ENCODE measurements at regions not wholly inside any gene's neighbourhood (a gene's known extent, or its start where the extent isn't known, plus 50 kb on each side); places are given as distances from the start of the nearest gene placed in this dataset.

DNA sequence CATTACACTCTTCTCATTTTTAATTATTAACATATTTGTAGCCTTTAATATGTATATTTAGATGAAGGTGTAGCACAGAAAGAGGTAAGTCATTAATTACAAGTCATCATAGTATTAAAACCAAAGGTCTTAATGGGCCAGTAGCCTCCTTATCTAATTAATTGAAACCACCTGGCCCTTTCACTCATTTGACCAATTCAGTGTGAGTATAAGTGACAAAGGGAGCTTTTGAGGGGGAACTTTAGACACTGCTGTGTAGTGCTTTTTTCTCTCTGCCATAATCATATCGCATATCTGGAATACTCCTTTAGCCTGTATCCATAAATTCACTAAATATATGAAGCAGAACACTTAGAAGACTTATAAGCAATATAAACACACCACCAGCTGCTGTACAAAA, 562.9 kb upstream of the POT1 start:
- Histone ChIP-seq H3K79me2 (ENCODE audit: insufficient read depth, low read length) (no peaks in the 10 kb centered on the region), H3K27ac (ENCODE audit: low read depth, low read length) (no peak overlapping the region), H4K20me1 (ENCODE audit: low read depth, low read length) (no peaks in the 10 kb centered on the region), H2AFZ (ENCODE audit: low read depth, low read length, severe bottlenecking) (no peak overlapping the region), H3K27me3 (ENCODE audit: low read length) (no peaks in the 10 kb centered on the region), H3K9me3 (ENCODE audit: insufficient read depth, low read length) (no peaks in the 10 kb centered on the region), H3K9ac (ENCODE audit: low read length) (no peak overlapping the region), H3K9me2 (replicated peaks; ENCODE audit: insufficient read depth, low read length) (no peaks in the 10 kb centered on the region), H3K36me3 (ENCODE audit: low read length) (no peaks in the 10 kb centered on the region), H3K4me2 (ENCODE audit: low read depth, low read length, poor library complexity, severe bottlenecking) (no peak overlapping the region), H3K4me3 (ENCODE audit: insufficient read depth, low read length, poor library complexity, severe bottlenecking) (no peak overlapping the region), H3F3A (ENCODE audit: insufficient read depth) (no peaks in the 10 kb centered on the region)
- no peak for TF ChIP-seq EZH2phosphoT487 (conservative IDR thresholded peaks at IDR 0.05; ENCODE audit: low read length)
- TF ChIP-seq, protein P1, sequence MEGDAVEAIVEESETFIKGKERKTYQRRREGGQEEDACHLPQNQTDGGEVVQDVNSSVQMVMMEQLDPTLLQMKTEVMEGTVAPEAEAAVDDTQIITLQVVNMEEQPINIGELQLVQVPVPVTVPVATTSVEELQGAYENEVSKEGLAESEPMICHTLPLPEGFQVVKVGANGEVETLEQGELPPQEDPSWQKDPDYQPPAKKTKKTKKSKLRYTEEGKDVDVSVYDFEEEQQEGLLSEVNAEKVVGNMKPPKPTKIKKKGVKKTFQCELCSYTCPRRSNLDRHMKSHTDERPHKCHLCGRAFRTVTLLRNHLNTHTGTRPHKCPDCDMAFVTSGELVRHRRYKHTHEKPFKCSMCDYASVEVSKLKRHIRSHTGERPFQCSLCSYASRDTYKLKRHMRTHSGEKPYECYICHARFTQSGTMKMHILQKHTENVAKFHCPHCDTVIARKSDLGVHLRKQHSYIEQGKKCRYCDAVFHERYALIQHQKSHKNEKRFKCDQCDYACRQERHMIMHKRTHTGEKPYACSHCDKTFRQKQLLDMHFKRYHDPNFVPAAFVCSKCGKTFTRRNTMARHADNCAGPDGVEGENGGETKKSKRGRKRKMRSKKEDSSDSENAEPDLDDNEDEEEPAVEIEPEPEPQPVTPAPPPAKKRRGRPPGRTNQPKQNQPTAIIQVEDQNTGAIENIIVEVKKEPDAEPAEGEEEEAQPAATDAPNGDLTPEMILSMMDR (IDR thresholded peaks at IDR 0.05; ENCODE audit: insufficient read depth, low read length, poor library complexity, severe bottlenecking) = no peak

DNA sequence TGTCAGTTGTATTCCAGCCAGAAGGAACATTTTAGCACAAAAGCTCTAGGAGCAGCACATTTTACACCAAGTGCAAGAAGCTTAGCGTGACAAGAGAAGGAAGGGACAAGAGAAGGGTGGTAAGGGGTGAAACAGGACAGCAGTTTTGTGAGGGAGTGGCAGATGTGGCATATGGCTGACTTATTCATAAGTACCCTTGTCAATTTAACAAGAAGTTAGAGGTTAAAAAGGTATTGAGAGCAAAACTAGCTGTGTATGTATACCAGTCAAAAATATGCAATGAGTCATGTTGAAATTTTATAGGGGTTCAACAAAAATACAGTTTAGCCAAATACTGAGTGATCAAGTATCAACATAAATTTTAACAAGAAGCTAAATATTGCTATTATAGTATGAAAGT, 561.5 kb upstream of the POT1 start:
- Histone ChIP-seq H3K4me3 (ENCODE audit: insufficient read depth, low read length, poor library complexity, severe bottlenecking) (no peak overlapping the region), H3K9me3 (ENCODE audit: insufficient read depth, low read length) (no peaks in the 10 kb centered on the region), H3K4me2 (ENCODE audit: low read depth, low read length, poor library complexity, severe bottlenecking) (no peak overlapping the region), H3K27ac (ENCODE audit: low read depth, low read length) (no peak overlapping the region), H3F3A (ENCODE audit: insufficient read depth) (no peaks in the 10 kb centered on the region), H3K79me2 (ENCODE audit: insufficient read depth, low read length) (no peaks in the 10 kb centered on the region), H3K36me3 (ENCODE audit: low read length) (no peaks in the 10 kb centered on the region), H3K9me2 (replicated peaks; ENCODE audit: insufficient read depth, low read length) (no peaks in the 10 kb centered on the region), H3K9ac (ENCODE audit: low read length) (no peak overlapping the region), H3K27me3 (ENCODE audit: low read length) (no peaks in the 10 kb centered on the region), H4K20me1 (ENCODE audit: low read depth, low read length) (no peaks in the 10 kb centered on the region), H2AFZ (ENCODE audit: low read depth, low read length, severe bottlenecking) (no peak overlapping the region)
- TF ChIP-seq, protein P1 (IDR thresholded peaks at IDR 0.05; ENCODE audit: insufficient read depth, low read length, poor library complexity, severe bottlenecking) = no peak
- no peak for TF ChIP-seq EZH2phosphoT487 (conservative IDR thresholded peaks at IDR 0.05; ENCODE audit: low read length)

DNA sequence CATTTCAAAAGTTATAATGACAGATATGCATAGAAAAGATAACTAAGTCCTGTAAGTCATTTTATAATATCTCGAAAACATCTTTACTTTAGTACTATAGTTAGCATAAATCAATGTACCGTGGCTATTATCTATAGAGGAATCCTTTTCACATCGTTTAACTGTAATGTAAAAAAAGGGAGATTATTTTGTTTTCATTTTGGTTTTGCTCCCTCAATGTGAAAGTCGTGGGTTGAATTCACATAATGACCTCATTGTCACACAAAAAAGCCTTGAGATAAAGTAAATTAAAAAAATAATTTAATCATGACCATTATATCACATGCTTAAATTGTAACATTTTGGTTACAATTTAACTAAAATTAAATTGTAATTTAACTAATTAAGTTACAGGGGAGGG, 560.5 kb upstream of the POT1 start:
- Histone ChIP-seq H3K9ac (ENCODE audit: low read length) (no peak overlapping the region), H2AFZ (ENCODE audit: low read depth, low read length, severe bottlenecking) (peak overlapping the region; percentile 9), H3K27me3 (ENCODE audit: low read length) (no peaks in the 10 kb centered on the region), H3K27ac (ENCODE audit: low read depth, low read length) (no peak overlapping the region), H3F3A (ENCODE audit: insufficient read depth) (no peaks in the 10 kb centered on the region), H4K20me1 (ENCODE audit: low read depth, low read length) (no peaks in the 10 kb centered on the region), H3K9me2 (replicated peaks; ENCODE audit: insufficient read depth, low read length) (no peaks in the 10 kb centered on the region), H3K36me3 (ENCODE audit: low read length) (no peaks in the 10 kb centered on the region), H3K79me2 (ENCODE audit: insufficient read depth, low read length) (no peaks in the 10 kb centered on the region), H3K4me3 (ENCODE audit: insufficient read depth, low read length, poor library complexity, severe bottlenecking) (no peak overlapping the region), H3K4me2 (ENCODE audit: low read depth, low read length, poor library complexity, severe bottlenecking) (no peak overlapping the region), H3K9me3 (ENCODE audit: insufficient read depth, low read length) (no peaks in the 10 kb centered on the region)
- TF ChIP-seq, protein P1 (IDR thresholded peaks at IDR 0.05; ENCODE audit: insufficient read depth, low read length, poor library complexity, severe bottlenecking) = no peak
- TF ChIP-seq EZH2phosphoT487 (conservative IDR thresholded peaks at IDR 0.05; ENCODE audit: low read length) = no peak
